ENCODE measurements at regions not wholly inside any gene's neighbourhood (a gene's known extent, or its start where the extent isn't known, plus 50 kb on each side); places are given as distances from the start of the nearest gene placed in this dataset.
A peak's percentile ranks its signal among the peaks of the same experiment; 100 is the strongest.
"Not testable (repeated sequence)": the region's sequence is repeated elsewhere in the genome, so short reads cannot be mapped to it uniquely, and the experiment has no call there.

GRCh38 chr4:1561286-1561990 lies 122.7 kb downstream of the FAM53A start:
- DNase-seq (ENCODE audit: low read depth in 4 of 4, low spot score in 3 of 4), result no peak

GRCh38 chr4:1559896-1560650 lies 124.0 kb downstream of the FAM53A start:
- DNase-seq (ENCODE audit: low read depth in 4 of 4, low spot score in 3 of 4), result no peak

DNA sequence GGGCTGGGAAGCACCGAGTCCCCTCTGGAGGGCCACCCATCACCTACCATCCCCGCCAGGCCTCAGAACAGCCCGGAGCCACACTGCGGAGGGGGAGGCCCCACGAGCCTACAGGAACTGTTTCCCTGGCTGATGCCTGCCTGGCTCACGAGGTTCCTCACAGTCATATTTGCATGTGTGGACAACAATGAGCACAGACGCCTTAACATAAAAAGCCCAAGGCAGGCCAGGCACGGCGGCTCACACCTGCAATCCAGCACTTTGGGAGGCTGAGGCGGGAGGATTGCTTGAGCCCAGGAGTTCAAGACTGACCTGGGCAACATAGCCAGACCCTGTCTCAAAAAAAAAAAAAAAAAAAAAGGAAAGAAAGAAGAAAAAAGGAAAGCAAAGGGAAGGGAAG lies 125.9 kb downstream of the FAM53A start:
- no peak for DNase-seq (ENCODE audit: low read depth in 4 of 4, low spot score in 3 of 4)

- no peak for DNase-seq (ENCODE audit: low read depth in 4 of 4, low spot score in 3 of 4)
These were observed 126.9 kb downstream of the FAM53A start for GRCh38 chr4:1557221-1557597.

GRCh38 chr4:1556541-1557220 lies 127.4 kb downstream of the FAM53A start:
- DNase-seq (ENCODE audit: low read depth in 4 of 4, low spot score in 3 of 4), result no peak

DNA sequence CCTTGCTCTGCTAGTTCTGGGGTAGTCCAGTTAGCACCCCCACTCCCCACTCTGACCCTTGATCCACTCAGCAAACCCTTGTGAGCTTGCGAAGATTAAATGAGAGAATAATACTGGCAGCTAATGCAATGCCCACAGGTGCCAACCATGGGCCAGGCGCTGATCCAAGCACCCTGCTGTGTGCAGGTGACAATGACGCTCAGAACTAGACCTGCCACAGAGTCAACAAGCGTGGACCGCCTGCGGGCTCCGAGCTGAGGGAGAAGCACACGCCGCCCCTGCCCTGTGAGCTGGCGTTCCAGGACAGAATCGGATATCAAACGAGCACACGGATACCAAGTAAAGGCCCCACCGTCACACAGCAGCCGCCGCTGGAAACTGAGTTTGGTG lies 129.2 kb downstream of the FAM53A start:
- no peak for DNase-seq (ENCODE audit: low read depth in 4 of 4, low spot score in 3 of 4)

DNA sequence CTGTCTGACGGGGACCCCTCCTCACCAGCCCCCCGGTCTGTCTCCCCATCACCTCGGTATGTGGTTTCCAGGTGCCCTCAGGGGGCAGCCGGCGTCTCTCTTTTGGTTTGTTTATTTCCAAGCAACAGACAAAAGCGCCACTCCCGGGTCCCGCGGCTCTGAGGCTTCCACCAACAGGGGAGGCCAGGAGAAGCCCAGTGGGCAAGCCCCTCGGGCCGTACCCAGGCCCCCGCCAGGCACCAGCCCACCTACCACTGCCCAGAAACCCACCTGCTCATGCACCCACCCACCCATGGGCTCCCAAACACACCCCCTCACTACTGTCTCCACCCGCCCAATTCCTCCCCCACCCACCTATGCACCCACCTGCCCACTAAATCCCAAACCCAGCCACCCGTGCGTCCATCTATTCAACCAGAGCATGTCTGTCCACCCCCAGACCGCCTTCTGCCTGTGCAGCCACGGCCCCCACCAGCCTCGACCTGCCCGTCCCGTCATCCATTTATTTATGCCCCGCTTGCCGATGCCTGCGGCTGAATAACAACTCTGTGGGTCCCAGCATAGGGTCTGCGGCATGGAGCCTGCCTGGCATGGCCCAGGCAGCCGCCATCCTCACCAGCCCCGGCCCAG lies 129.8 kb downstream of the FAM53A start:
- no peak for DNase-seq (ENCODE audit: low read depth in 4 of 4, low spot score in 3 of 4)

GRCh38 chr4:1553365-1553764 lies 130.7 kb downstream of the FAM53A start:
- no peak for DNase-seq (ENCODE audit: low read depth in 4 of 4, low spot score in 3 of 4)

GRCh38 chr4:1552451-1552850 lies 131.7 kb downstream of the FAM53A start:
- DNase-seq (ENCODE audit: low read depth in 4 of 4, low spot score in 3 of 4), result no peak

- no peak for DNase-seq (ENCODE audit: low read depth in 4 of 4, low spot score in 3 of 4)
These were observed 132.9 kb downstream of the FAM53A start for GRCh38 chr4:1551211-1551610.

DNA sequence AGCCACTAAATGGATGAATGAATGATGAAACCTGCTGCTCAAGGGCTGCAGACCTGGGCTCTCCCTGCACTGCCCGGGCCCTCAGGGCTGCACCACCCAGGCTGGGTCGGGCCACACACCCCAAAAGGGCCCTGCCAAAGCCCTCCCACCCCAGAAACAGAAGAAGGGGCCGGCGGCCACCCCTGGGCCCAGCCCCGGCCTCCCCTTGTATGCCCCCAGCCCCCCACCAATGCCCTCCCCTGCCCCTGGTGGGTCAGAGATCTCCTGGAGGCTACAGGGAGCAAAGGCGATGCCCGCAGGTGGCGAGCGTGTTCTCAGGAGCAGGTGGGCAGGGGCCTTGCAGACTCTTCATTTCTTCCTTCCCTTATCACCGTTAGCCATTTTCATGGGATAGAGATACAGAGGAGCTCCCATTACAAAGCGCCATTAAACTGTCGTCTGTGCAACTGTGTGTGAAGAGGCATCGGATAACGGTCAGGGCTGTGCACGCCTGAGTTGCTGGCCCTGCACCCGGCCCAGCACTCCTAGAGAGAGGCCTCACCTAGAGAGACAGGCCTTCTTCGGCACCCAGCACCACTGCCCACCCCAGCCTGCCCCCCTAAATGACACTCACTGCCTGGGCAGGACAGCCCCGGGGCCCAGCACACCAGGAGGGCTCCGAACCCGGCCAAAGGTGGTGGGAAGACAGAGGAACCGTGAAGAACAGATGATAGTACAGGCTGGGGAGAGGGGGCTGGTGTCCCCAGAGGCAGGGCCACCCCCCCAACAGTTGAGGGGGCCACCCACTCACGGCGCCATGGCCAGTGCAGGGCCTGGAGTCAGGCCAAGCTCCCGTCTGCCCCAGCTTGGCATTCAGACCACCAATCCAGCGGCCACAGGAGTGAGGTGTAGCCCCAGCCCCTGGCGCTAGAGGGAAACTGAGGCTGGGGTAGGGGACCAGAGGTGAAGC lies 133.7 kb downstream of the FAM53A start:
- DNase-seq (ENCODE audit: low read depth in 4 of 4, low spot score in 3 of 4), result peak in 1 of 4 donors; percentile 72

DNA sequence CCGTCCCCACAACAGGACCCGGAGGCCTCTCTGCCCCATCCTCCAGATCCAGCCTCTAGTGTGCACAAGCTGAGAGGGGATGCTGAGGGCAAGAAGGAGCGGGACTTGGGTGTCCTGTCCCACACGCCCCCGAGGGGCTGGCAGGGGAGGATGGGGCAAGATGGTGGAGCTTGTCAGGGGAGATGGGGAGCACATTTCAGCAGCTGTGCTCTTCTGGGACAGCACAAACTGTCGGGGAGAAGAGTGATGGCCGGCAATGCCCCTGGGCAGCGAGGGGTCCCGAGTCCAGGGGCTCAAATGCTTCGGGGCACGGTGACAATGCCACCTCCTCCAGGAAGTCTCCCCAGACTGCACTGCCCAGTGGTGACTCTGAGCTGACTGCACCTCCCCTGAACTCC lies 134.5 kb downstream of the FAM53A start:
- DNase-seq (ENCODE audit: low read depth in 4 of 4, low spot score in 3 of 4), result no peak

DNA sequence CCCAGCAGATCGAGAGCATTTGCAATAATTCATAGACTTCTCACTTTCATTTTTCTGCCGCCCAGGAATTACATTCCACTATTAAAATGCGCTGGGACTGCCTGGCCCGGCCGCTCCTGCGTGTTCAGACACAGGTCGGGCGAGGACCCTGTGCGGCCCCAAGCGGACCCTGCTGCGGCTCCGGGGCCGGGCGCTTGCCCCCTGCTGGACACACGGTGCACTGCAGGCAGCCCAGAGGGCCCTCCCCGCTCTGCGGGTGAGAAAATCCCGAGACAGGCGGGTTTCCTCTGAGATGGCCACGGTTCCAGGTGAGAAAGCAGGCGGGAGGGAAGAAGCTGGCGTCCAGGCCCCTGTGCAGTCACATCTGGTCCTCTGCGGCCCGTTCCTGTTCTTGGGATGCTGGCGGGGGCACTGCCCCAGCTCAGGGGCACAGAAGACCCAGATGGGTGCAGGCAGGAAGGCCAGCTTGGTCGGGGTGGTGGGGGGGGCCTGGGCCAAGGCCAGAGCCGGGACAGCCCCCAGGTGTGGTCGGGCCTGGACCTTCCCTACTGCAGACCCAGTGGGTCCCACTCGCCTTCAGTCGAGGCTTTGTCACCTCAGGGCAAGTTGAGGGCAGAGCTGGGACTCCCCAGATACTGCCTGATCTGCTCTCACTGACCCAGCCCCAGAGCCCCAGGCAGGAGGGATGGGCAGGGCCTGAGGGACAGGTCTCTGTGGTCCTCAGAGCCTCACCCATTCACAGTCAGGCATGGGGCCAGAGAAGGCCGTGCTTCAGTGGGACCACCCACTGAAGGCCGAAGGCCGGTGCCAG lies 135.1 kb downstream of the FAM53A start:
- not testable (repeated sequence) for DNase-seq (ENCODE audit: low read depth in 4 of 4, low spot score in 3 of 4)

GRCh38 chr4:1547856-1548826 lies 136.0 kb downstream of the FAM53A start:
- no peak for DNase-seq (ENCODE audit: low read depth in 4 of 4, low spot score in 3 of 4)

DNA sequence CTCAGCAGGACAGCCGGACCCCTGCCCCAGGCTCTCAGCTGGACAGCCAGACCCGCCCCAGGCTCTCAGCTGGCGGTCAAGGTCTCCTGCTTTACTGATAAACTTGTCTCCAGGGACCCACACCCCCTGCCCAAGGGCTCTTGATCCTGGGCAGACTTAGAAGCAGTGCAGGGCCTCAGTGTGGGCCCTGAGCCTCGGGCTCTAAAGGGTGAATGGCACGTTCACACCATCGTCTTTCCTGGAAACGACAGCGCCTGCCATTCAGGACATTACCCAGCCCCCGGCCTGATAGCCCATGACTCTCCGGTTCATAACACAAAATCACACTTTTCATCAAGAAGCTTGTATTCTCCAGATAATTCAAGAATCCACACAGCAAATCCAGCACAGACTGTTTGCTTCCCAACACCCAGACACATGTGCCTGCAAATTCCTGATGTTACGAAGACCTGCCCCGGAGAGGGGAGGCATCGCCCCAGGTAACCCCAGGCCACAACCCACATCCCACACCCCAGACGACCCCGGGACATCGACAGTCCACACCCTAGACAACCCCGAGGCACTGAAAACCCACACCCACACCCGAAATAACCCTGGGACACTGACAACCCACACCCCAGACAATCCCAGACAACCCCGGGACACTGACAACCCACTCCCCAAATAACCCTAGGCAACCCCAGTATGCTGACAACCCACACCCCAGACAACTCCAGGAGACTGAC lies 136.8 kb downstream of the FAM53A start:
- DNase-seq (ENCODE audit: low read depth in 4 of 4, low spot score in 3 of 4), result no peak

GRCh38 chr4:1544861-1545281 lies 138.6 kb upstream of the NKX1-1 start:
- DNase-seq (ENCODE audit: low read depth in 4 of 4, low spot score in 3 of 4), result no peak

DNA sequence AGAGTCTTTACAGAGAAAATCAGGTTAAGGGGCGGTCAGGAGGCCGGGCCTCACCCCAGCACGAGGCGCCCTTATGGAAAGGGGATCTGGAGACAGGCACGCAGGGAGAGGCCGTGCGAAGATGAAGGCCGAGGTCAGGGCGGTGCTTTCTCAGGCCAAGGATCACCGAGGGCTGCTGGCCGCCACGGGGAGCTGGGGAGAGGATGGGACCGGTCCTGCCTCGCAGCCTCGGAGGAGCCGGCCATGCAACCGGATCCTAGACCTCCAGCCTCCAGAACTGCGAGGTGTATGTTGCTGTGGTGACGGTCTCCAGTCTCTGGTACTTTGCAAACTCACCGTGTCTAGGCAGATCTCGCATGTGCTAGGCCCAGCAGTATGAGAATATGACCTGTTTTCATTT lies 138.2 kb upstream of the NKX1-1 start:
- not testable (repeated sequence) for DNase-seq (ENCODE audit: low read depth in 4 of 4, low spot score in 3 of 4)

DNA sequence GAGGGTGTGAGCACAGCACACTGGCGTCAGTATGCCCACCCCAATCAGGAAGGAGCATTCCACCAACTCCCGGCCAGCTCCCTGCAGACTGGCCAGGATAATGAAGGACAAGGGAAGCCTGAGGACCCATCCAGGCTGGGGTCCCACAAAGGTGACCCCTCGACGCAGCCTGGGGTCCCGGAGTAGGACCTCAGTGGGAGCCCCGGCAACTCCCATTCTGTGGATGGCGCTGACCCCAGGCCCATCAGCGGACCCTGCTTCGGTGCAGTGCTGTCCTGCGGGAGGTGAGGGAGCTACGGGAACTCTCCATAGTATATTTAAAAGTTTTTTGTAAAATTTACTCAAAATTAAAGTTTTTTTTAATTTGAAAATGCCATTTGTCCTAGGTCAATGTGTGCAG lies 137.7 kb upstream of the NKX1-1 start:
- no peak for DNase-seq (ENCODE audit: low read depth in 4 of 4, low spot score in 3 of 4)

All from left renal pelvis (tissue), 4 donors.